Body of pancreas (tissue), 4 donors: ENCODE measurements at regions not wholly inside any gene's neighbourhood (a gene's known extent, or its start where the extent isn't known, plus 50 kb on each side); places are given as distances from the start of the nearest gene placed in this dataset.
"Not testable (repeated sequence)": the region's sequence is repeated elsewhere in the genome, so short reads cannot be mapped to it uniquely, and the experiment has no call there.

Experiments used
- CTCF ChIP-seq, 7 experiments: fragments of 450-650 bp in 4 of 7; fragments of 200-600 bp in 3 of 7; sonication (generic) in 3 of 7; IDR thresholded peaks; one replicate each; pipeline ENCODE4 v1.5.1; 2016 to 2019; ENCODE audit warnings: antibody characterized with exemption in 7 of 7
- POLR2A ChIP-seq, 3 donors: fragments of 450-650 bp; IDR thresholded peaks; one replicate each; pipeline ENCODE4 v1.6.1; 2016; ENCODE audit warnings: antibody characterized with exemption in 3 of 3, mild to moderate bottlenecking in 2 of 3

GRCh38 chr16:54991946-54992345 lies 61.3 kb downstream of the IRX5 start:
- not testable (repeated sequence) for TF ChIP-seq CTCF, POLR2A (IDR thresholded peaks at IDR 0.05)
